ENCODE measurements at regions not wholly inside any gene's neighbourhood (a gene's known extent, or its start where the extent isn't known, plus 50 kb on each side); places are given as distances from the start of the nearest gene placed in this dataset.
A peak's percentile ranks its signal among the peaks of the same experiment; 100 is the strongest.

DNA sequence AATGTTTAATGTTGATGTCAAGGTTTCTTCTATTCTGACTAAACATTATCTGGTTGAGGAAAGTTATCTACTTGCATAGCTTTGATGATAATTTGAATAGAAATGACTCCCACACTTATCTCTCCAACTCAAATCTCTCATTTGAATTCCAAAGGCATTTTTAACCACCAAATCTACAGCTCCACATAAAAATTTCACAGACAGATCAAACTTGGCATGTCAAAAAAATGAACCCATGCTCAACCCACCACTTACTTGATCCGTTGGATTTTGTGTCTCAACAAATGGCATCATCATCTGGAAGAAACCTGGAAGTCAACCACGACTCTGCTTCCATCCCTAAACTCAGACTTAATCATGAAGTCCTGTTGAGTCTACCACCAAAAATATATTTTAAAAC is 1050.4 kb downstream of the EFNB2 start:
- Histone ChIP-seq H3K4me1 (ENCODE audit: control insufficient read depth in 1 of 2, insufficient read depth in 2 of 2, low read length in 2 of 2) (no peaks in the 10 kb centered on the region), H3K9me2 (ENCODE audit: insufficient read depth) (no peaks in the 10 kb centered on the region), H3K9ac (ENCODE audit: low read length) (no peak overlapping the region), H3K9me3 (ENCODE audit: control insufficient read depth in 1 of 2, insufficient read depth in 1 of 2, low read depth in 1 of 2, low read length in 2 of 2) (no peaks in the 10 kb centered on the region), H2AFZ (ENCODE audit: low read depth, low read length, poor library complexity, severe bottlenecking) (no peak overlapping the region), H3K4me3 (replicated peaks in 1 of 2; ENCODE audit: low read depth in 1 of 2, low read length in 2 of 2) (no peak overlapping the region), H4K20me1 (ENCODE audit: insufficient read depth) (no peaks in the 10 kb centered on the region), H3K79me2 (ENCODE audit: insufficient read depth, low read length) (no peaks in the 10 kb centered on the region), H3K27ac (ENCODE audit: low read depth, low read length) (no peak overlapping the region), H3K36me3 (ENCODE audit: control insufficient read depth in 1 of 2, insufficient read depth in 2 of 2, low read length in 2 of 2) (no peaks in the 10 kb centered on the region), H3K27me3 (ENCODE audit: insufficient read depth, low read length) (no peaks in the 10 kb centered on the region), H3K4me2 (ENCODE audit: low read length) (no peak overlapping the region)
- BruUV-seq (replicated peaks) = no TSS peak
- intact Hi-C loops (cut with micrococcal nuclease) = no loop called here
- ATAC-seq (no peak), DNase-seq (ENCODE audit: low read depth, low spot score) (no peak)
- ChIA-PET CTCF (no interaction called here), RAD21 (ENCODE audit: low non-redundant PET in 1 of 2, low total read pairs in 2 of 2, uncharacterized antibody in 2 of 2, unreplicated experiment in 2 of 2) (no interaction called here), POLR2A (no interaction called here)
- TF ChIP-seq POLR2AphosphoS5 (IDR thresholded peaks at IDR 0.05; ENCODE audit: low read depth, low read length) (no peak), EGR1 (IDR thresholded peaks at IDR 0.05; ENCODE audit: low read depth) (no peak), SP1 (IDR thresholded peaks at IDR 0.05; ENCODE audit: low read depth) (no peak), SIN3A (IDR thresholded peaks at IDR 0.05; ENCODE audit: low read depth) (no peak)

DNA sequence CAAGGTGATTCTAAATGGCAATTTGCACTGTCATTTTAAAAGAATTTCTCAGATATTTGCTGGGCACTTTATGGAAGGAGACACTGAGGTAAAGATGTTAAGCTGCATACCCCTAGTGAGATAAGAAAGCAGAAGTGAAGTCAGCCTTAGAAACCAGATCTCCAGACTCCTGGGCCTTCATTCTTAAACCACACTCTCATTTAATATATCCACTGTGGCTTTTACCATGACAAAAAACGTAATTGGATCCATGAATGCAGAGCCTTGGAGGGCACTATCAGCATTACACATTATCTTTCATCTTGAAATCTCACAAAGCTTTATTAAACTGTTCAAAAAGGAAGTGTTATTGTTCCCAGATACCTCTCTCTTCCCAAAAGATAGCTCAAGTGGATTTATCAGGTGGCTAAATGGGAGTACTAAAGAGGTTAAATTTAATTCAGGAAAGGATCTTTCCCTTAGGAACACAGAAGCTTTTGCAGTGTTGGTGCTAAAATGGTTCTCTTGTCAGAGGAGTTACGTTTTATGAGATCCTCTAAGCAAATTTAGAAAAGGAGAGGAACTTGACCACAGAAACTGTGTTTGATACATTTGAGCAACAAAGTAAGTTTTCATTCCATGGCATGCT is 1060.4 kb downstream of the EFNB2 start:
- Histone ChIP-seq H3K9me3 (ENCODE audit: control insufficient read depth in 1 of 2, insufficient read depth in 1 of 2, low read depth in 1 of 2, low read length in 2 of 2) (no peaks in the 10 kb centered on the region), H3K4me2 (ENCODE audit: low read length) (no peak overlapping the region), H3K9me2 (ENCODE audit: insufficient read depth) (no peaks in the 10 kb centered on the region), H3K9ac (ENCODE audit: low read length) (no peak overlapping the region), H3K4me3 (replicated peaks in 1 of 2; ENCODE audit: low read depth in 1 of 2, low read length in 2 of 2) (no peak overlapping the region), H4K20me1 (ENCODE audit: insufficient read depth) (no peaks in the 10 kb centered on the region), H2AFZ (ENCODE audit: low read depth, low read length, poor library complexity, severe bottlenecking) (peak overlapping the region; percentile 67), H3K27me3 (ENCODE audit: insufficient read depth, low read length) (no peaks in the 10 kb centered on the region), H3K4me1 (ENCODE audit: control insufficient read depth in 1 of 2, insufficient read depth in 2 of 2, low read length in 2 of 2) (no peaks in the 10 kb centered on the region), H3K36me3 (ENCODE audit: control insufficient read depth in 1 of 2, insufficient read depth in 2 of 2, low read length in 2 of 2) (no peaks in the 10 kb centered on the region), H3K27ac (ENCODE audit: low read depth, low read length) (no peak overlapping the region), H3K79me2 (ENCODE audit: insufficient read depth, low read length) (no peaks in the 10 kb centered on the region)
- POLR2A ChIA-PET = no interaction called here
- ATAC-seq (no peak), DNase-seq (ENCODE audit: low read depth, low spot score) (no peak)
- no TSS peak for BruUV-seq (replicated peaks)
- RAD21 ChIA-PET (ENCODE audit: low non-redundant PET in 1 of 2, low total read pairs in 2 of 2, uncharacterized antibody in 2 of 2, unreplicated experiment in 2 of 2) = no interaction called here
- CTCF ChIA-PET = no interaction called here
- intact Hi-C loops (cut with micrococcal nuclease) = no loop called here
- TF ChIP-seq, protein P1, sequence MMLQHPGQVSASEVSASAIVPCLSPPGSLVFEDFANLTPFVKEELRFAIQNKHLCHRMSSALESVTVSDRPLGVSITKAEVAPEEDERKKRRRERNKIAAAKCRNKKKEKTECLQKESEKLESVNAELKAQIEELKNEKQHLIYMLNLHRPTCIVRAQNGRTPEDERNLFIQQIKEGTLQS (IDR thresholded peaks at IDR 0.05) = no peak
- TF ChIP-seq CBX3 (IDR thresholded peaks at IDR 0.05; ENCODE audit: low read depth) (no peak), ELF1 (IDR thresholded peaks at IDR 0.05; ENCODE audit: borderline replicate concordance, low read depth) (no peak), YY1 (IDR thresholded peaks at IDR 0.05; ENCODE audit: extremely low read depth, insufficient replicate concordance, low read depth, low read length) (no peak), POLR2AphosphoS5 (IDR thresholded peaks at IDR 0.05; ENCODE audit: low read depth, low read length) (no peak), ZFX (IDR thresholded peaks at IDR 0.05) (no peak), FOSL1 (IDR thresholded peaks at IDR 0.05; ENCODE audit: low read depth) (no peak), SIN3A (IDR thresholded peaks at IDR 0.05; ENCODE audit: low read depth) (no peak), POLR2A (IDR thresholded peaks at IDR 0.05; ENCODE audit: borderline replicate concordance, extremely low read depth, insufficient read depth, insufficient read length) (no peak), SRF (IDR thresholded peaks at IDR 0.05; ENCODE audit: low read depth) (no peak), EGR1 (IDR thresholded peaks at IDR 0.05; ENCODE audit: low read depth) (no peak)

All from HCT116 (cell line).